MM.1S (cell line): ENCODE measurements at regions not wholly inside any gene's neighbourhood (a gene's known extent, or its start where the extent isn't known, plus 50 kb on each side); places are given as distances from the start of the nearest gene placed in this dataset.

Source experiments
- CTCF ChIP-seq: fragments of 300-600 bp; sonication (generic); IDR thresholded peaks from 2 replicates; pipeline ENCODE4 v1.5.1; 2016; ENCODE audit warnings: antibody characterized with exemption, low read length, mixed read lengths
- EZH2 ChIP-seq: fragments of 300-600 bp; sonication (generic); optimal IDR thresholded peaks from 2 replicates; pipeline ENCODE3; 2017; ENCODE audit warnings: low read depth, mild to moderate bottlenecking, antibody characterized with exemption, low read length, mixed read lengths
- EZH2phosphoT487 ChIP-seq: fragments of 300-600 bp; sonication (generic); IDR thresholded peaks from 2 replicates; pipeline ENCODE4 v1.6.1; 2018; ENCODE audit warnings: antibody characterized with exemption, low read length

- TF ChIP-seq CTCF = no peak
- TF ChIP-seq EZH2 = no peak
- TF ChIP-seq EZH2phosphoT487 = no peak
Observed at GRCh38 chr13:104296286-104296685, 1230.1 kb upstream of the SLC10A2 start.
